SKM-1 treated with dmso at 0.1 percent for 144 hours (cell line): ENCODE measurements at regions not wholly inside any gene's neighbourhood (a gene's known extent, or its start where the extent isn't known, plus 50 kb on each side); places are given as distances from the start of the nearest gene placed in this dataset.
A peak's percentile ranks its signal among the peaks of the same experiment; 100 is the strongest.

Experiments used
- DNase-seq: peaks from one replicate; lab custom pipeline; 2025; ENCODE audit not compliant: unreplicated experiment; lab: John Stamatoyannopoulos, UW

GRCh38 chrX:20481632-20482031, 214.9 kb upstream of the RPS6KA3 start:
- no peak for DNase-seq

GRCh38 chrX:20479896-20480295, 213.2 kb upstream of the RPS6KA3 start:
- DNase-seq: no peak

- DNase-seq: no peak
Measured at GRCh38 chrX:20479048-20479447, 212.3 kb upstream of the RPS6KA3 start.

GRCh38 chrX:20477836-20478524, 211.3 kb upstream of the RPS6KA3 start:
- DNase-seq: no peak

- DNase-seq: no peak
Measured at GRCh38 chrX:20477219-20477618, 210.5 kb upstream of the RPS6KA3 start.

GRCh38 chrX:20472620-20473258, 206.0 kb upstream of the RPS6KA3 start:
- no peak for DNase-seq

- DNase-seq: no peak
Measured at GRCh38 chrX:20472148-20472547, 205.4 kb upstream of the RPS6KA3 start.

GRCh38 chrX:20471483-20471882, 204.8 kb upstream of the RPS6KA3 start:
- DNase-seq: no peak

- DNase-seq: no peak
Measured at GRCh38 chrX:20463296-20464075, 196.8 kb upstream of the RPS6KA3 start.

- no peak for DNase-seq
Measured at GRCh38 chrX:20461576-20461975, 194.9 kb upstream of the RPS6KA3 start.

- DNase-seq: no peak
Measured at GRCh38 chrX:20461002-20461401, 194.3 kb upstream of the RPS6KA3 start.

- no peak for DNase-seq
Measured at GRCh38 chrX:20459410-20460350, 193.0 kb upstream of the RPS6KA3 start.

- DNase-seq: no peak
Measured at GRCh38 chrX:20456971-20457370, 190.3 kb upstream of the RPS6KA3 start.

- no peak for DNase-seq
Measured at GRCh38 chrX:20455001-20455400, 188.3 kb upstream of the RPS6KA3 start.

GRCh38 chrX:20454117-20454516, 187.4 kb upstream of the RPS6KA3 start:
- DNase-seq: no peak

- no peak for DNase-seq
Measured at GRCh38 chrX:20452487-20452886, 185.8 kb upstream of the RPS6KA3 start.

- no peak for DNase-seq
Measured at GRCh38 chrX:20451929-20452328, 185.2 kb upstream of the RPS6KA3 start.

- DNase-seq: no peak
Measured at GRCh38 chrX:20445109-20445508, 178.4 kb upstream of the RPS6KA3 start.

- DNase-seq: peak; percentile 71
Measured at GRCh38 chrX:20442597-20442996, 175.9 kb upstream of the RPS6KA3 start.

- no peak for DNase-seq
Measured at GRCh38 chrX:20441123-20441522, 174.4 kb upstream of the RPS6KA3 start.
